ENCODE measurements at regions not wholly inside any gene's neighbourhood (a gene's known extent, or its start where the extent isn't known, plus 50 kb on each side); places are given as distances from the start of the nearest gene placed in this dataset.

- TF ChIP-seq ZNF501 (tag by site-specific recombination; IDR thresholded peaks at IDR 0.05) (peak; percentile 91), ZNF37A (tag by site-specific recombination; IDR thresholded peaks at IDR 0.05) (no peak), ZNF48 (tag by site-specific recombination; IDR thresholded peaks at IDR 0.05) (no peak), ZNF76 (tag by site-specific recombination; IDR thresholded peaks at IDR 0.05; ENCODE audit: borderline replicate concordance, low read depth) (no peak), ZNF280C (tag by site-specific recombination; IDR thresholded peaks at IDR 0.05) (no peak), RBAK (tag by site-specific recombination; IDR thresholded peaks at IDR 0.05) (no peak), ZNF140 (tag by site-specific recombination; IDR thresholded peaks at IDR 0.05) (no peak), FEZF1 (tag by site-specific recombination; IDR thresholded peaks at IDR 0.05) (peak; percentile 95), ZNF211 (tag by site-specific recombination; IDR thresholded peaks at IDR 0.05; ENCODE audit: low read depth) (no peak), HOXA7 (CRISPR knock-in tag; IDR thresholded peaks at IDR 0.05; ENCODE audit: borderline replicate concordance) (no peak), ZNF311 (tag by site-specific recombination; IDR thresholded peaks at IDR 0.05; ENCODE audit: borderline replicate concordance) (no peak), ZNF777 (tag by site-specific recombination; IDR thresholded peaks at IDR 0.05; ENCODE audit: borderline replicate concordance) (no peak), ZNF629 (tag by site-specific recombination; IDR thresholded peaks at IDR 0.05) (peak; percentile 79), ZSCAN4 (tag by site-specific recombination; IDR thresholded peaks at IDR 0.05) (no peak), ZNF660 (tag by site-specific recombination; IDR thresholded peaks at IDR 0.05) (no peak), ZNF16 (tag by site-specific recombination; IDR thresholded peaks at IDR 0.05; ENCODE audit: low read depth) (no peak), PRDM1 (tag by site-specific recombination; IDR thresholded peaks at IDR 0.05) (no peak), WT1 (tag by site-specific recombination; IDR thresholded peaks at IDR 0.05) (peak; percentile 99), ZNF670 (tag by site-specific recombination; IDR thresholded peaks at IDR 0.05; ENCODE audit: low read depth) (no peak), ZNF555 (tag by site-specific recombination; conservative IDR thresholded peaks at IDR 0.05) (no peak), ZBTB11 (tag by site-specific recombination; conservative IDR thresholded peaks at IDR 0.05; ENCODE audit: low read depth) (no peak), ZNF585B (tag by site-specific recombination; IDR thresholded peaks at IDR 0.05) (no peak), REST (tag by site-specific recombination; IDR thresholded peaks at IDR 0.05) (no peak; the same call in 1 of the 2 replicates), KLF7 (tag by site-specific recombination; IDR thresholded peaks at IDR 0.05; ENCODE audit: borderline replicate concordance) (peak; percentile 89; the same call in 1 of the 2 replicates), ZNF174 (tag by site-specific recombination; IDR thresholded peaks at IDR 0.05) (no peak), ZNF521 (tag by site-specific recombination; IDR thresholded peaks at IDR 0.05) (no peak), TRIM28 (IDR thresholded peaks at IDR 0.05; ENCODE audit: borderline replicate concordance, low read length) (peak; percentile 61; the same call in 1 of the 2 replicates), ZBTB21 (tag by site-specific recombination; IDR thresholded peaks at IDR 0.05) (0 out of 2 replicates have a peak, but pooled peaks have one; percentile 25), ZNF664 (tag by site-specific recombination; IDR thresholded peaks at IDR 0.05) (no peak; the same call in 1 of the 2 replicates), ZNF623 (tag by site-specific recombination; IDR thresholded peaks at IDR 0.05) (no peak)
Observed at GRCh38 chr6:82072121-82072521, 175.4 kb downstream of the IBTK start (continued).

Data from HEK293 (cell line).